IPS DF 4.7 (cell line): ENCODE measurements at regions not wholly inside any gene's neighbourhood (a gene's known extent, or its start where the extent isn't known, plus 50 kb on each side); places are given as distances from the start of the nearest gene placed in this dataset.
"Not testable (repeated sequence)": the region's sequence is repeated elsewhere in the genome, so short reads cannot be mapped to it uniquely, and the experiment has no call there.

Experiments used
- DNase-seq: peaks from one replicate; pipeline ENCODE4 v3.0.0-alpha.2; 2013; ENCODE audit warnings: low spot score; ENCODE audit errors: extremely low read depth

GRCh38 chr2:224650815-224651439 is 65.2 kb downstream of the CCDC195 start:
- DNase-seq, result peak; percentile 46

DNA sequence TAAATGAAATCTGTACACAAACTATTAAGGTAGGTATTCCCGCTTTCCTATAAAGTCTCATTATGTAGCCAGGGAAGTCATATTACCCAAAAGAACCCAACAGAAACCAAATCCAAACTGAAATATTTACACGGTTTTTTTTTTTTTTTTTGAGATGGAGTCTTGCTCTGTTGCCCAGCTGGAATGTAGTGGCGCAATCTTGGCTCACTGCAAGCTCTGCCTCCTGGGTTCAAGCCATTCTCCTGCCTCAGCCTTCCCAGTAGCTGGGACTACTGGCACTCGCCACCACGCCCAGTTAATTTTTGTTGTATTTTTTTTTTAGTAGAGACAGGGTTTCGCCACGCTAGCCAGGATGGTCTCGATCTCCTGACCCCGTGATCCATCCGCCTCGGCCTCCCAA is 62.5 kb upstream of the CUL3 start:
- DNase-seq, result not testable (repeated sequence)

- DNase-seq, result peak; percentile 14
These were observed 61.2 kb upstream of the CUL3 start for GRCh38 chr2:224646242-224646846.

DNA sequence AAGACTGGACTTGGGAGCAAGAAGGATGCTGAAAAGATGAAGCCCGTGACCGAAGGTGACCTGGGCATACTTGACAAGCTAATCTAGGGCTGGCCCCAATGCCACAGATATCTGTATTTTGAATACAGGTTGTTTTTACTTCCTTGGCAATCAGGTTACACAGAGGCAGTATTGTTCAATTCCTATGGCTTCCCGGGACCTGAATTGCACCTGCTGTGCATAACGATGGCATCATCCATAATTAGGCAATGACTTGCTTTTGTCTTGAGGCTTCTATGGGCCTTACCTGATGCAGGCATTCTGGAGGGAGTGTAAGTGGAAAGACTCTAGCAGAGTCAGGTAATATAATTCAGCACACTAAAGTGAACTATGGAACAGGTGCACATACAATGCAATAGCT is 60.6 kb upstream of the CUL3 start:
- no peak for DNase-seq

DNA sequence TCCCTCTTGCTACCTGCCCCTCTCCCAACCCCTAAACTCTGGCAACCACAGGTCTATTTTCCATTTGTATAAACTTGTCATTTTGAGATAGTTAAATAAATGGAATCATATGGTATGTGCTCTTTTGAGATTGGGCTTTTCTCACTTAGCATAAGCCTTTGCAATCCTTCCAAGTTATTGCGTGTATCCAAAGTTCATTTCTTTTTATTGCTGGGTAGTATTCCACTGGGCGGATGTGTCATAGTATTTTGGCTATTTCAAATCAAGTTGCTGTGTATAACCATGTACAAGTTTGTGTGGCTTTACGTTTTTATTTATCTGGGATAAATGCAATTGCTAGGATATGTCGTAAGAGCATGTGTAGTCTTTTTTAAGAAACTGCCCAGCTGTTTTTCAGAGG is 55.5 kb upstream of the CUL3 start:
- no peak for DNase-seq

DNA sequence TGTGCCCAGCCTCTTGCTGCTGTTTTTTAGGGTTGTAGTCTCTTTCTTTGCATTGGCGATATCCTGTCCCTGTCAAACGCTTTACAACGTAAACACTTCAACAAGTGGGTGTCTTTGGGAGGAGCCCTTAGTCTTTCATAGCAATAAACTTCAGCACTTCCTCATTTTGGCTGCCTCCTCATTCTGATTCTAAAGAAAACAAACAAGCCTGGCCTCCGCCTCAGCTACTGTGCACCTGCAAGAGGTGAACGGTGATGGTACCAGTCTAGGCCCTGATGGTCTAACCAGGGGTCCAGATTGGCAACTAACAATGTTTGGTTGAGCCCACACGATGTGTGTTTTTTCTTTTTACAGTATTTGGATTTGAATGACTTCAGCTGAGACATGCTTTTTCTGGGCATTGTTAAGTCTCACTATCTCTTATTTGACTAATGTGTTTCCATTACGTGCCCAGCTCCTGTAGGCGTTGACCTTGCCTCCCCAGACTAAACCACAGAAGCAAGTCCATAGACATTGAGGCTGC is 53.2 kb upstream of the CUL3 start:
- DNase-seq, result no peak
